GM12878 (cell line): ENCODE measurements at regions not wholly inside any gene's neighbourhood (a gene's known extent, or its start where the extent isn't known, plus 50 kb on each side); places are given as distances from the start of the nearest gene placed in this dataset.

Experiments
- ATAC-seq: fragments of 200-7000 bp; cut with Tn5 transposase; 3 replicates; pipeline ENCODE4 v1.9.1; 2020; ENCODE audit warnings: mild to moderate bottlenecking, moderate library complexity
- BruUV-seq: library from RNA; stranded (reverse); fragments of 400-500 nt; replicated peaks from 2 replicates; lab custom pipeline; 2021; lab: Mats Ljungman, UMichigan
- CTCF ChIA-PET: fragments of 300-600 bp; sonication (Branson Sonifier 250); formaldehyde crosslinking; extraction: SDS; loops from one replicate; lab custom pipeline; 2021; ENCODE audit warnings: inconsistent platforms; lab: Yijun Ruan, JAX
- POLR2A ChIA-PET: fragments of 350-600 bp; formaldehyde crosslinking; extraction: SDS; loops from one replicate; lab custom pipeline; 2021; ENCODE audit warnings: inconsistent platforms; lab: Charles Lee
- RAD21 ChIA-PET: fragments of 300-600 bp; sonication (Branson Sonifier 250); formaldehyde crosslinking; loops from one replicate; lab custom pipeline; 2023; ENCODE audit warnings: antibody characterized with exemption; ENCODE audit not compliant: unreplicated experiment; lab: Charles Lee
- SMC1A ChIA-PET: fragments of 300-600 bp; sonication (Branson Sonifier 250); formaldehyde crosslinking; loops from one replicate; lab custom pipeline; 2023; ENCODE audit not compliant: unreplicated experiment, uncharacterized antibody; lab: Charles Lee
- DNase-seq: peaks from one replicate; pipeline ENCODE4 v3.0.0-alpha.2; 2011; ENCODE audit warnings: low read depth, low spot score
- FAIRE-seq: peaks from 3 replicates; lab custom pipeline; 2011; peaks lifted over from hg19 to GRCh38; lab: Jason Lieb, UNC
- H2AFZ ChIP-seq: 2 replicates; pipeline ENCODE4 v1.6.0; 2011; ENCODE audit warnings: low read depth, low read length, control low read depth; ENCODE audit not compliant: control insufficient read depth
- H3K27ac ChIP-seq: 2 replicates; pipeline ENCODE4 v1.5.1; 2011; ENCODE audit warnings: control low read depth; ENCODE audit not compliant: control insufficient read depth, insufficient read depth
- H3K27me3 ChIP-seq, 2 experiments: replicated peaks in 1 of 2; 2 replicates each; pipeline versions ENCODE4 v1.6.0 to v1.6.1; 2011; ENCODE audit warnings: low read length in 1 of 2; ENCODE audit not compliant: control insufficient read depth in 2 of 2, insufficient read depth in 2 of 2
- H3K36me3 ChIP-seq, 2 experiments: 2 replicates each; pipeline ENCODE4 v1.5.1; 2011; ENCODE audit warnings: low read length in 1 of 2; ENCODE audit not compliant: control insufficient read depth in 2 of 2, insufficient read depth in 2 of 2
- H3K4me1 ChIP-seq: 2 replicates; pipeline ENCODE4 v1.6.1; 2011; ENCODE audit warnings: mild to moderate bottlenecking, low read length, moderate library complexity, mixed read lengths; ENCODE audit not compliant: control insufficient read depth, insufficient read depth
- H3K4me2 ChIP-seq: 2 replicates; pipeline ENCODE4 v1.6.0; 2011; ENCODE audit warnings: control low read depth; ENCODE audit not compliant: control insufficient read depth, insufficient read depth
- H3K4me3 ChIP-seq: fragments of 200-600 bp; sonication (generic); 2 replicates; pipeline ENCODE4 v1.5.1; 2016
- H3K79me2 ChIP-seq: 2 replicates; pipeline ENCODE4 v1.6.0; 2011; ENCODE audit warnings: low read length; ENCODE audit not compliant: control insufficient read depth, insufficient read depth
- H3K9ac ChIP-seq: 2 replicates; pipeline ENCODE4 v1.8.0; 2011; ENCODE audit warnings: low read length, control low read depth, mixed read lengths; ENCODE audit not compliant: control insufficient read depth, insufficient read depth
- H3K9me3 ChIP-seq: replicated peaks from 3 replicates; pipeline ENCODE4 v1.5.1; 2011; ENCODE audit warnings: mild to moderate bottlenecking, low read length; ENCODE audit not compliant: control insufficient read depth, insufficient read depth
- H4K20me1 ChIP-seq: 2 replicates; pipeline ENCODE4 v1.6.0; 2011; ENCODE audit not compliant: control insufficient read depth, insufficient read depth
- ASH2L ChIP-seq: fragments of 300-600, 200-600 bp; sonication (generic); IDR thresholded peaks from 2 replicates; pipeline ENCODE4 v1.6.1; 2017; ENCODE audit warnings: low read depth, mild to moderate bottlenecking, borderline replicate concordance
- CHD1 ChIP-seq: IDR thresholded peaks from 2 replicates; pipeline ENCODE4 v1.6.1; 2012; ENCODE audit warnings: low read depth, low read length, improper control_type of control experiment
- CHD2 ChIP-seq: IDR thresholded peaks from 2 replicates; pipeline ENCODE4 v1.6.1; 2011; ENCODE audit warnings: low read depth, low read length, improper control_type of control experiment, borderline replicate concordance
- FOS ChIP-seq: IDR thresholded peaks from 3 replicates; pipeline ENCODE4 v1.6.1; 2011; ENCODE audit warnings: borderline replicate concordance; ENCODE audit not compliant: insufficient read length; ENCODE audit errors: extremely low read depth
- GABPA ChIP-seq: IDR thresholded peaks from 2 replicates; pipeline ENCODE4 v1.6.1; 2014; ENCODE audit warnings: antibody characterized with exemption, low read depth, mild to moderate bottlenecking, inconsistent platforms
- MEF2B ChIP-seq: fragments of 450-650 bp; IDR thresholded peaks from 2 replicates; pipeline ENCODE4 v1.6.1; 2018; ENCODE audit warnings: mild to moderate bottlenecking, moderate library complexity; ENCODE audit not compliant: partially characterized antibody, poor library complexity, severe bottlenecking
- NFYA ChIP-seq: IDR thresholded peaks from 2 replicates; pipeline ENCODE4 v1.6.1; 2011; ENCODE audit warnings: low read depth, mild to moderate bottlenecking, low read length, improper control_type of control experiment, borderline replicate concordance
- NR2C2 ChIP-seq: IDR thresholded peaks from 2 replicates; pipeline ENCODE4 v1.6.1; 2011; ENCODE audit warnings: borderline replicate concordance, low read depth; ENCODE audit not compliant: control insufficient read depth, insufficient read length
- RAD21 ChIP-seq: IDR thresholded peaks from 2 replicates; pipeline ENCODE4 v1.6.1; 2011; ENCODE audit warnings: mild to moderate bottlenecking, low read depth, low read length, moderate library complexity; ENCODE audit not compliant: insufficient read depth
- RB1 ChIP-seq: fragments of 450-650 bp; formaldehyde crosslinking; IDR thresholded peaks from 2 replicates; pipeline ENCODE4 v1.6.1; 2017; ENCODE audit warnings: mild to moderate bottlenecking, borderline replicate concordance
- SREBF2 ChIP-seq: IDR thresholded peaks from 2 replicates; pipeline ENCODE4 v1.6.1; 2012; ENCODE audit warnings: mild to moderate bottlenecking, low read length
- STAT1 ChIP-seq: fragments of 450-650 bp; conservative IDR thresholded peaks from 2 replicates; pipeline ENCODE4 v1.6.1; 2014; ENCODE audit warnings: antibody characterized with exemption, mild to moderate bottlenecking
- TARDBP ChIP-seq: IDR thresholded peaks from 2 replicates; pipeline ENCODE4 v1.6.1; 2016; ENCODE audit warnings: borderline replicate concordance
- TCF3 ChIP-seq: IDR thresholded peaks from 2 replicates; pipeline ENCODE4 v1.6.1; 2012; ENCODE audit warnings: low read depth, mild to moderate bottlenecking, low read length, borderline replicate concordance; ENCODE audit not compliant: insufficient read depth
- TCF7 ChIP-seq: IDR thresholded peaks from 2 replicates; pipeline ENCODE4 v1.6.1; 2014; ENCODE audit warnings: antibody characterized with exemption, borderline replicate concordance
- WGBS: methylation state at CpG from one replicate; pipeline ENCODE4 v1.1.6; 2016; ENCODE audit warnings: low lambda C conversion rate; ENCODE audit not compliant: insufficient replicate concordance, insufficient coverage; ENCODE audit errors: missing lambda C conversion rate; 5-methylcytosine and 5-hydroxymethylcytosine counted together
- in situ Hi-C: fragments of 300-500 bp; cut with MboI; formaldehyde crosslinking; loops from 9 replicates; pipeline ENCODE4 v1.14.3; 2018; ENCODE audit warnings: mixed read lengths
- intact Hi-C: fragments of 100-400 bp; cut with micrococcal nuclease; formaldehyde crosslinking; loops from one replicate; pipeline ENCODE4 v1.14.2; 2022; ENCODE audit not compliant: unreplicated experiment
- TF ChIP-seq, protein P1 (sequence below): fragments of 450-650 bp; IDR thresholded peaks from 2 replicates; pipeline ENCODE4 v1.6.1; 2016; ENCODE audit warnings: mild to moderate bottlenecking
- TF ChIP-seq, protein P2 (sequence below): IDR thresholded peaks from 2 replicates; pipeline ENCODE4 v1.6.1; 2011; ENCODE audit warnings: mild to moderate bottlenecking, low read depth, low read length, moderate library complexity; ENCODE audit not compliant: insufficient replicate concordance
- TF ChIP-seq, protein P3 (sequence below), 3 experiments: IDR thresholded peaks in 2 of 3; conservative IDR thresholded peaks in 1 of 3; 2 replicates each; pipeline ENCODE4 v1.5.1; 2011; ENCODE audit warnings: low read depth in 3 of 3, low read length in 3 of 3, mild to moderate bottlenecking in 3 of 3, control low read depth in 2 of 3, moderate library complexity in 2 of 3, inconsistent platforms in 1 of 3, mixed read lengths in 1 of 3; ENCODE audit not compliant: control insufficient read depth in 2 of 3, insufficient read depth in 1 of 3; ENCODE audit errors: extremely low read depth in 1 of 3
- TF ChIP-seq, protein P4 (sequence below): fragments of 450-650 bp; IDR thresholded peaks from 2 replicates; pipeline ENCODE4 v1.6.1; 2017; ENCODE audit warnings: low read depth, mild to moderate bottlenecking, moderate library complexity

DNA sequence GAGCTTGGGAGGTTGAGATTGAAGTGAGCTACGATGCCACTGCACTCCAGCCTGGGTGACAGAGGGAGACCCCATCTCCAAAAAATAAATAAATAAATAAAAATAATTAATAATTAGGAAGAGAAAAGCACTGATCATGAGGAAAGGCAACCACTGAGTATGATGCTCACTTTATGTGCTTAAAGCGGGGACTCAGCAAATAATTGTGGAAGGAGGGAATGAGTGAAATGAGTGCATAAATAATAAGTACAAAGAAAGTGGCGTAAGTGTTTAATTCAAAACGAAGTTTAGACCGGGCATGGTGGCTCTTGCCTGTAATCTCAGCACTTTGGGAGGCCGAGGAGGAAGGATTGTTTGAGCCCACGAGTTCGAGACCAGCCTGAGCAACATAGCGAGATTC is 94.9 kb upstream of the MKLN1 start:
- FAIRE-seq (no peak), DNase-seq (no peak), ATAC-seq (no peak)
- H4K20me1 ChIP-seq = no peaks in the 10 kb centered on the region
- intact Hi-C loops (loop anchor here (5.0 kb wide), 1 partner anchor 125 kb away; no protein-coding TSS in a partner anchor), in situ Hi-C loops (no loop called here)
- no peak overlapping the region for H3K9ac ChIP-seq
- H3K4me3 ChIP-seq = no peak overlapping the region
- RAD21 ChIA-PET = interaction anchor here (0.6 to 2.4 kb wide), 7 partner anchors 9 to 1131 kb away, joined by 3 to 13 read pairs (median 4); no protein-coding TSS in a partner anchor
- peaks cover 3% of the 10 kb centered on the region; the same call in 1 of the 2 replicates for H3K4me1 ChIP-seq
- H3K9me3 ChIP-seq = no peaks in the 10 kb centered on the region
- H3K27ac ChIP-seq = no peak overlapping the region
- CTCF ChIA-PET = interaction anchor here (0.6 to 1.6 kb wide), 5 partner anchors 11 to 1108 kb away, joined by 3 to 5 read pairs (median 4); no protein-coding TSS in a partner anchor
- no peaks in the 10 kb centered on the region for H3K27me3 ChIP-seq
- no peak overlapping the region for H3K4me2 ChIP-seq
- 93% methylated on average over 9 of the region's 9 CpGs for WGBS
- no peak overlapping the region for H2AFZ ChIP-seq
- SMC1A ChIA-PET = interaction anchor here (0.6 to 2.1 kb wide), 7 partner anchors 9 to 175 kb away, joined by 3 to 16 read pairs (median 8); no protein-coding TSS in a partner anchor
- H3K36me3 ChIP-seq = no peaks in the 10 kb centered on the region
- BruUV-seq = no TSS peak
- H3K79me2 ChIP-seq = no peaks in the 10 kb centered on the region
- POLR2A ChIA-PET = interaction anchor here (1.1 kb wide), 2 partner anchors 44 to 108 kb away, joined by 4 read pairs; no protein-coding TSS in a partner anchor
- TF ChIP-seq GABPA (no peak), FOS (no peak), TARDBP (no peak), TCF3 (no peak), CHD2 (no peak), TCF7 (no peak), SREBF2 (no peak), NFYA (no peak), NR2C2 (no peak), ASH2L (no peak), STAT1 (no peak), RB1 (no peak), RAD21 (no peak), MEF2B (no peak), CHD1 (no peak)
- TF ChIP-seq, protein P1, sequence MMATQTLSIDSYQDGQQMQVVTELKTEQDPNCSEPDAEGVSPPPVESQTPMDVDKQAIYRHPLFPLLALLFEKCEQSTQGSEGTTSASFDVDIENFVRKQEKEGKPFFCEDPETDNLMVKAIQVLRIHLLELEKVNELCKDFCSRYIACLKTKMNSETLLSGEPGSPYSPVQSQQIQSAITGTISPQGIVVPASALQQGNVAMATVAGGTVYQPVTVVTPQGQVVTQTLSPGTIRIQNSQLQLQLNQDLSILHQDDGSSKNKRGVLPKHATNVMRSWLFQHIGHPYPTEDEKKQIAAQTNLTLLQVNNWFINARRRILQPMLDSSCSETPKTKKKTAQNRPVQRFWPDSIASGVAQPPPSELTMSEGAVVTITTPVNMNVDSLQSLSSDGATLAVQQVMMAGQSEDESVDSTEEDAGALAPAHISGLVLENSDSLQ = no peak
- TF ChIP-seq, protein P2, sequence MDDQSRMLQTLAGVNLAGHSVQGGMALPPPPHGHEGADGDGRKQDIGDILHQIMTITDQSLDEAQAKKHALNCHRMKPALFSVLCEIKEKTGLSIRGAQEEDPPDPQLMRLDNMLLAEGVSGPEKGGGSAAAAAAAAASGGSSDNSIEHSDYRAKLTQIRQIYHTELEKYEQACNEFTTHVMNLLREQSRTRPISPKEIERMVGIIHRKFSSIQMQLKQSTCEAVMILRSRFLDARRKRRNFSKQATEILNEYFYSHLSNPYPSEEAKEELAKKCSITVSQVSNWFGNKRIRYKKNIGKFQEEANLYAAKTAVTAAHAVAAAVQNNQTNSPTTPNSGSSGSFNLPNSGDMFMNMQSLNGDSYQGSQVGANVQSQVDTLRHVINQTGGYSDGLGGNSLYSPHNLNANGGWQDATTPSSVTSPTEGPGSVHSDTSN = no peak
- TF ChIP-seq, protein P3, sequence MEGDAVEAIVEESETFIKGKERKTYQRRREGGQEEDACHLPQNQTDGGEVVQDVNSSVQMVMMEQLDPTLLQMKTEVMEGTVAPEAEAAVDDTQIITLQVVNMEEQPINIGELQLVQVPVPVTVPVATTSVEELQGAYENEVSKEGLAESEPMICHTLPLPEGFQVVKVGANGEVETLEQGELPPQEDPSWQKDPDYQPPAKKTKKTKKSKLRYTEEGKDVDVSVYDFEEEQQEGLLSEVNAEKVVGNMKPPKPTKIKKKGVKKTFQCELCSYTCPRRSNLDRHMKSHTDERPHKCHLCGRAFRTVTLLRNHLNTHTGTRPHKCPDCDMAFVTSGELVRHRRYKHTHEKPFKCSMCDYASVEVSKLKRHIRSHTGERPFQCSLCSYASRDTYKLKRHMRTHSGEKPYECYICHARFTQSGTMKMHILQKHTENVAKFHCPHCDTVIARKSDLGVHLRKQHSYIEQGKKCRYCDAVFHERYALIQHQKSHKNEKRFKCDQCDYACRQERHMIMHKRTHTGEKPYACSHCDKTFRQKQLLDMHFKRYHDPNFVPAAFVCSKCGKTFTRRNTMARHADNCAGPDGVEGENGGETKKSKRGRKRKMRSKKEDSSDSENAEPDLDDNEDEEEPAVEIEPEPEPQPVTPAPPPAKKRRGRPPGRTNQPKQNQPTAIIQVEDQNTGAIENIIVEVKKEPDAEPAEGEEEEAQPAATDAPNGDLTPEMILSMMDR (IDR thresholded peaks at IDR 0.05 in 2 of 3, conservative IDR thresholded peaks at IDR 0.05 in 1 of 3; ENCODE audit: control insufficient read depth in 2 of 3, extremely low read depth in 1 of 3, insufficient read depth in 1 of 3, low read depth in 3 of 3, low read length in 3 of 3) = no peak
- TF ChIP-seq, protein P4, sequence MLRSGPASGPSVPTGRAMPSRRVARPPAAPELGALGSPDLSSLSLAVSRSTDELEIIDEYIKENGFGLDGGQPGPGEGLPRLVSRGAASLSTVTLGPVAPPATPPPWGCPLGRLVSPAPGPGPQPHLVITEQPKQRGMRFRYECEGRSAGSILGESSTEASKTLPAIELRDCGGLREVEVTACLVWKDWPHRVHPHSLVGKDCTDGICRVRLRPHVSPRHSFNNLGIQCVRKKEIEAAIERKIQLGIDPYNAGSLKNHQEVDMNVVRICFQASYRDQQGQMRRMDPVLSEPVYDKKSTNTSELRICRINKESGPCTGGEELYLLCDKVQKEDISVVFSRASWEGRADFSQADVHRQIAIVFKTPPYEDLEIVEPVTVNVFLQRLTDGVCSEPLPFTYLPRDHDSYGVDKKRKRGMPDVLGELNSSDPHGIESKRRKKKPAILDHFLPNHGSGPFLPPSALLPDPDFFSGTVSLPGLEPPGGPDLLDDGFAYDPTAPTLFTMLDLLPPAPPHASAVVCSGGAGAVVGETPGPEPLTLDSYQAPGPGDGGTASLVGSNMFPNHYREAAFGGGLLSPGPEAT = no peak
